ENCODE measurements at regions not wholly inside any gene's neighbourhood (a gene's known extent, or its start where the extent isn't known, plus 50 kb on each side); places are given as distances from the start of the nearest gene placed in this dataset.

GRCh38 chr20:52840041-52840440 is 132.1 kb upstream of the TSHZ2 start:
- ATAC-seq (no peak), FAIRE-seq (no peak), DNase-seq (ENCODE audit: low spot score) (no peak)
- WGBS (ENCODE audit: low lambda C conversion rate), result 29% methylated on average over 4 of the region's 4 CpGs
- H3K4me2 ChIP-seq (ENCODE audit: low read depth, low read length), result no peak overlapping the region
- ChIA-PET CTCF (ENCODE audit: low intra/inter-chr PET ratio, low total read pairs) (no interaction called here), POLR2A (no interaction called here)
- no peaks in the 10 kb centered on the region for H4K20me1 ChIP-seq (ENCODE audit: insufficient read depth, low read length)
- H3K36me3 ChIP-seq (replicated peaks in 1 of 2; ENCODE audit: control insufficient read depth in 1 of 2, insufficient read depth in 2 of 2, low read length in 2 of 2), result no peaks in the 10 kb centered on the region
- no peaks in the 10 kb centered on the region for H3K4me1 ChIP-seq (ENCODE audit: insufficient read depth, low read length)
- no peak overlapping the region for H3K27ac ChIP-seq (ENCODE audit: extremely low read length, insufficient read depth, low read length)
- H3K27me3 ChIP-seq (ENCODE audit: control insufficient read depth in 1 of 2, insufficient read depth in 2 of 2, low read length in 2 of 2), result no peaks in the 10 kb centered on the region
- in situ Hi-C loops (cut with HindIII; ENCODE audit: extremely low pct_ligation_motif_present, low pct_unique_long_range_greater_than_20kb) (no loop called here), intact Hi-C loops (cut with micrococcal nuclease; ENCODE audit: unreplicated experiment) (no loop called here)
- H3K9ac ChIP-seq (ENCODE audit: insufficient read depth, low read depth, low read length), result no peak overlapping the region
- H3K79me2 ChIP-seq (ENCODE audit: insufficient read depth, low read length), result no peaks in the 10 kb centered on the region
- no peak for TF ChIP-seq SMYD3 (CRISPR knock-in tag; IDR thresholded peaks at IDR 0.05)
- TF ChIP-seq CREB3 (CRISPR knock-in tag; IDR thresholded peaks at IDR 0.05), result no peak
- no peak for TF ChIP-seq ZNF639 (CRISPR knock-in tag; conservative IDR thresholded peaks at IDR 0.05)
- no peak for TF ChIP-seq CERS6 (CRISPR knock-in tag; IDR thresholded peaks at IDR 0.05)
- TF ChIP-seq MEIS2 (CRISPR knock-in tag; IDR thresholded peaks at IDR 0.05), result no peak
- TF ChIP-seq KAT7 (CRISPR knock-in tag; IDR thresholded peaks at IDR 0.05; ENCODE audit: borderline replicate concordance), result no peak
- no peak for TF ChIP-seq ZBTB44 (CRISPR knock-in tag; IDR thresholded peaks at IDR 0.05)
- TF ChIP-seq ZNF33A (CRISPR knock-in tag; IDR thresholded peaks at IDR 0.05; ENCODE audit: borderline replicate concordance), result no peak
- H3K9me3 ChIP-seq (ENCODE audit: low read length), result peaks cover 12% of the 10 kb centered on the region
- BruUV-seq (replicated peaks), result no TSS peak
- no peak overlapping the region for H3K4me3 ChIP-seq (replicated peaks in 1 of 3; ENCODE audit: insufficient read depth in 1 of 3, low read depth in 2 of 3, low read length in 3 of 3)
- H2AFZ ChIP-seq (ENCODE audit: low read length), result no peak overlapping the region
